Mesothelial cell of epicardium (in vitro differentiated cells): ENCODE measurements at regions not wholly inside any gene's neighbourhood (a gene's known extent, or its start where the extent isn't known, plus 50 kb on each side); places are given as distances from the start of the nearest gene placed in this dataset.

Experiments used
- DNase-seq, 2 experiments: peaks; one replicate each; pipeline ENCODE4 v3.0.0; 2021; ENCODE audit warnings: low spot score in 2 of 2; ENCODE audit not compliant: unreplicated experiment in 2 of 2
- H3K27ac Mint-ChIP-seq: 2 replicates; pipeline ENCODE4 v1.8.0; 2021; ENCODE audit warnings: mixed read lengths
- H3K27me3 Mint-ChIP-seq: 2 replicates; pipeline ENCODE4 v1.8.0; 2021; ENCODE audit warnings: low read depth, mixed read lengths
- H3K36me3 Mint-ChIP-seq: 2 replicates; pipeline ENCODE4 v1.8.0; 2021; ENCODE audit warnings: mixed read lengths
- H3K4me1 Mint-ChIP-seq: 2 replicates; pipeline ENCODE4 v1.8.0; 2021; ENCODE audit warnings: mixed read lengths
- H3K4me3 Mint-ChIP-seq: 2 replicates; pipeline ENCODE4 v1.8.0; 2021; ENCODE audit warnings: mild to moderate bottlenecking, moderate library complexity, mixed read lengths
- H3K9me3 Mint-ChIP-seq: 2 replicates; pipeline ENCODE4 v1.8.0; 2021; ENCODE audit warnings: mixed read lengths
- CTCF ChIP-seq: fragments of 200-600 bp; sonication (generic); IDR thresholded peaks from one replicate; pipeline ENCODE4 v1.5.0; 2021; ENCODE audit warnings: antibody characterized with exemption; ENCODE audit not compliant: unreplicated experiment

GRCh38 chr10:78483641-78484040, 450.0 kb downstream of the RPS24 start:
- no peaks in the 10 kb centered on the region for H3K36me3 Mint-ChIP-seq
- H3K9me3 Mint-ChIP-seq: peaks cover 8% of the 10 kb centered on the region
- DNase-seq: no peak
- peaks cover 9% of the 10 kb centered on the region for H3K4me1 Mint-ChIP-seq
- TF ChIP-seq CTCF: no peak
- no peaks in the 10 kb centered on the region for H3K27me3 Mint-ChIP-seq
- H3K27ac Mint-ChIP-seq: no peak overlapping the region
- no peak overlapping the region for H3K4me3 Mint-ChIP-seq

- TF ChIP-seq CTCF: no peak
- Mint-ChIP-seq H3K27me3 (no peaks in the 10 kb centered on the region), H3K36me3 (peaks cover 21% of the 10 kb centered on the region), H3K4me3 (no peak overlapping the region), H3K27ac (no peak overlapping the region), H3K4me1 (peaks cover 5% of the 10 kb centered on the region), H3K9me3 (peaks cover 37% of the 10 kb centered on the region)
- no peak for DNase-seq
Measured at GRCh38 chr10:78489034-78489433, 455.4 kb downstream of the RPS24 start.

- H3K27me3 Mint-ChIP-seq: no peaks in the 10 kb centered on the region
- no peak overlapping the region for H3K27ac Mint-ChIP-seq
- no peak for TF ChIP-seq CTCF
- H3K36me3 Mint-ChIP-seq: peaks cover 26% of the 10 kb centered on the region
- H3K4me3 Mint-ChIP-seq: no peak overlapping the region
- H3K4me1 Mint-ChIP-seq: no peaks in the 10 kb centered on the region
- DNase-seq: no peak
- peaks cover 51% of the 10 kb centered on the region for H3K9me3 Mint-ChIP-seq
Measured at GRCh38 chr10:78491812-78492211, 458.1 kb downstream of the RPS24 start.

- no peak overlapping the region for H3K27ac Mint-ChIP-seq
- no peak overlapping the region for H3K4me3 Mint-ChIP-seq
- no peaks in the 10 kb centered on the region for H3K4me1 Mint-ChIP-seq
- H3K9me3 Mint-ChIP-seq: peaks cover 51% of the 10 kb centered on the region
- no peak for DNase-seq
- no peak for TF ChIP-seq CTCF
- peaks cover 26% of the 10 kb centered on the region for H3K36me3 Mint-ChIP-seq
- no peaks in the 10 kb centered on the region for H3K27me3 Mint-ChIP-seq
Measured at GRCh38 chr10:78492424-78492823, 458.8 kb downstream of the RPS24 start.

- no peaks in the 10 kb centered on the region for H3K27me3 Mint-ChIP-seq
- DNase-seq: no peak
- peaks cover 42% of the 10 kb centered on the region for H3K9me3 Mint-ChIP-seq
- H3K4me3 Mint-ChIP-seq: no peak overlapping the region
- TF ChIP-seq CTCF: no peak
- no peaks in the 10 kb centered on the region for H3K4me1 Mint-ChIP-seq
- H3K27ac Mint-ChIP-seq: no peak overlapping the region
- peaks cover 26% of the 10 kb centered on the region for H3K36me3 Mint-ChIP-seq
Measured at GRCh38 chr10:78494179-78494578, 460.5 kb downstream of the RPS24 start.
